Heart left ventricle (tissue), 13 donors: ENCODE measurements at regions not wholly inside any gene's neighbourhood (a gene's known extent, or its start where the extent isn't known, plus 50 kb on each side); places are given as distances from the start of the nearest gene placed in this dataset.

Source experiments
- POLR2A ChIP-seq, 2 donors: fragments of 450-650 bp; IDR thresholded peaks; one replicate each; pipeline ENCODE4 v1.6.1; 2017; ENCODE audit warnings: antibody characterized with exemption in 2 of 2, mild to moderate bottlenecking in 2 of 2, moderate library complexity in 2 of 2
- TF ChIP-seq, protein P1 (sequence below), 12 donors: fragments of 200-600 bp; sonication (generic) in 4 of 12; IDR thresholded peaks; one replicate each; pipeline versions ENCODE4 v1.5.0 to v1.8.0; 2018 to 2022; ENCODE audit warnings: antibody characterized with exemption in 12 of 12, mild to moderate bottlenecking in 5 of 12
- donor health status: ischemic (EF 13 %, LVEDD 7.1; RV severe dilation, severe dysfunction).
- donor health status: DM: no; HTN: yes; CAD: no.
- donor health status: DM: no; HTN: no; CAD: no.
- donor health status: ischemic (EF 25% LVEDD 6.9; RV normal size, moderate dysfunction).
- donor health status: ischemic (EF 25% LVEDD 5.7; RV mildly dilated, moderate dysfunction).
- donor health status: ischemic (EF 35%, LVEDD 5.7; RV mildly dilated, moderate dysfunction).
- donor health status: nonischemic (EF 11% LVEDD 7.7; RV severe dilation, severe dysfunction).
- donor health status: DM: yes; HTN: yes; CAD: no.
- donor health status: PGD.
- donor health status: ischemic (EF 29% LVEDD 5.4; RV normal size, mild dysfunction).
- donor health status: nonischemic (EF 23%, LVEDD 6.1; RV moderate dilation, normal function).

GRCh38 chr2:204199357-204199756 lies 262.8 kb downstream of the ICOS start:
- no peak for TF ChIP-seq POLR2A (IDR thresholded peaks at IDR 0.05)
- TF ChIP-seq, protein P1, sequence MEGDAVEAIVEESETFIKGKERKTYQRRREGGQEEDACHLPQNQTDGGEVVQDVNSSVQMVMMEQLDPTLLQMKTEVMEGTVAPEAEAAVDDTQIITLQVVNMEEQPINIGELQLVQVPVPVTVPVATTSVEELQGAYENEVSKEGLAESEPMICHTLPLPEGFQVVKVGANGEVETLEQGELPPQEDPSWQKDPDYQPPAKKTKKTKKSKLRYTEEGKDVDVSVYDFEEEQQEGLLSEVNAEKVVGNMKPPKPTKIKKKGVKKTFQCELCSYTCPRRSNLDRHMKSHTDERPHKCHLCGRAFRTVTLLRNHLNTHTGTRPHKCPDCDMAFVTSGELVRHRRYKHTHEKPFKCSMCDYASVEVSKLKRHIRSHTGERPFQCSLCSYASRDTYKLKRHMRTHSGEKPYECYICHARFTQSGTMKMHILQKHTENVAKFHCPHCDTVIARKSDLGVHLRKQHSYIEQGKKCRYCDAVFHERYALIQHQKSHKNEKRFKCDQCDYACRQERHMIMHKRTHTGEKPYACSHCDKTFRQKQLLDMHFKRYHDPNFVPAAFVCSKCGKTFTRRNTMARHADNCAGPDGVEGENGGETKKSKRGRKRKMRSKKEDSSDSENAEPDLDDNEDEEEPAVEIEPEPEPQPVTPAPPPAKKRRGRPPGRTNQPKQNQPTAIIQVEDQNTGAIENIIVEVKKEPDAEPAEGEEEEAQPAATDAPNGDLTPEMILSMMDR (IDR thresholded peaks at IDR 0.05) = no peak
